ENCODE measurements at regions not wholly inside any gene's neighbourhood (a gene's known extent, or its start where the extent isn't known, plus 50 kb on each side); places are given as distances from the start of the nearest gene placed in this dataset.

DNA sequence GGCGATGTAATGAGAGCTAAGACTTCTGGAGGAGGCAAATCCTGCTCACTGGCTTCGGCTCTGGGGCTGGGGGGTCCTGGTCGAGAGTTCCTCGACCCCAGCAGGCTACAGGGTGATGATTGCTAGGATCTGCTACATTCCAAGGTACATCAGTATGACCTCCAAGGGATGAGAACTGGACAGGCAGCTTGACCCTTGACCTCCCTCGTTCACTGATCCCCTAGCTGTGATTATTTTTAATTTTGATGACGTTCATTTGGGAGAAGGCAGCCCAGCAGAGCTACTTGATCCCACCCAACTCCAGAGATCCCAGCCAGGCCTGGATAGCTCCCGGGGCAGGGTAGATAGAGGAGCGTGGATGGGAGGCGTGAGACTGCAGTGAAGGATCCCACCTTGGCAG, 242.3 kb downstream of the MAF start:
- Histone ChIP-seq H3K27me3 (ENCODE audit: control insufficient read depth, insufficient read depth, low read length) (no peaks in the 10 kb centered on the region), H3K36me3 (ENCODE audit: control insufficient read depth, insufficient read depth, low read length) (no peaks in the 10 kb centered on the region), H3K27ac (no peak overlapping the region), H3K79me2 (no peaks in the 10 kb centered on the region), H2AFZ (no peak overlapping the region), H3K4me3 (ENCODE audit: low read depth, low read length) (no peak overlapping the region), H3K9me3 (ENCODE audit: control insufficient read depth, low read length) (no peaks in the 10 kb centered on the region), H3K9ac (no peak overlapping the region), H3K4me1 (peaks cover 5% of the 10 kb centered on the region), H3K4me2 (ENCODE audit: low read length) (no peak overlapping the region)
- TF ChIP-seq, protein P1, sequence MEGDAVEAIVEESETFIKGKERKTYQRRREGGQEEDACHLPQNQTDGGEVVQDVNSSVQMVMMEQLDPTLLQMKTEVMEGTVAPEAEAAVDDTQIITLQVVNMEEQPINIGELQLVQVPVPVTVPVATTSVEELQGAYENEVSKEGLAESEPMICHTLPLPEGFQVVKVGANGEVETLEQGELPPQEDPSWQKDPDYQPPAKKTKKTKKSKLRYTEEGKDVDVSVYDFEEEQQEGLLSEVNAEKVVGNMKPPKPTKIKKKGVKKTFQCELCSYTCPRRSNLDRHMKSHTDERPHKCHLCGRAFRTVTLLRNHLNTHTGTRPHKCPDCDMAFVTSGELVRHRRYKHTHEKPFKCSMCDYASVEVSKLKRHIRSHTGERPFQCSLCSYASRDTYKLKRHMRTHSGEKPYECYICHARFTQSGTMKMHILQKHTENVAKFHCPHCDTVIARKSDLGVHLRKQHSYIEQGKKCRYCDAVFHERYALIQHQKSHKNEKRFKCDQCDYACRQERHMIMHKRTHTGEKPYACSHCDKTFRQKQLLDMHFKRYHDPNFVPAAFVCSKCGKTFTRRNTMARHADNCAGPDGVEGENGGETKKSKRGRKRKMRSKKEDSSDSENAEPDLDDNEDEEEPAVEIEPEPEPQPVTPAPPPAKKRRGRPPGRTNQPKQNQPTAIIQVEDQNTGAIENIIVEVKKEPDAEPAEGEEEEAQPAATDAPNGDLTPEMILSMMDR (IDR thresholded peaks at IDR 0.05): no peak

DNA sequence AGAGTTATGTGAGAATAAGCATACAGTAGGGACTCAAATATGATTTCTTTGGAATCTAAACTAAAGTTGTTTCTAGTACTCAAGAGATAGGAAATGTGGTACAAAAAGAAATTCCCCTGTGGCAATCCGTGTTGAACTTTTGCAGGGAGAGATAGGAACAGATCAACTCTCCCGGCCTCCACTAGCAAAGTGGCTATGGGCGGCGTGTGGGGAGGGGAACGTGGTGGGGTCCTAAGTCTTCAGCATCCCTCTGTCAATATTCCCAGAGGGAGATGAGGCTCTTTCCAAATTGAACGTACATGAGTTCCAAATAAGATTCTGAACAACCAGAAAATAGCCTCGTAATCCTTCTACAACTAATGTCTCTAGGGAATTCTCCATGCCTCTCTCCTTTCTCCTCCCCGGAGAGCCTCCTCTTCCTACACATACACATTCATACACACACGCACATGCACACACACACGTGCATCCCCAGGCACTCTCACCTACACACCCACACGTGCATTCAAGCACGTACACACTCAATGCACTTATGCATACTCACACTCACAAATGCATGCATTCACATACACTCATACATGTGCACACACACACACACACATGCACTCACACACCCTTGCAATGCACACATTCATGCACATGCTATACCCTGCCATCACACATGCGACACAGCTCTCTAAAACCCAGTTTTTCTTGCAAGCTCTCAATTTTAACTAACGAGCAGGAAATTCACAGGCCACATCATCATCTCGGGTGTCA, 244.8 kb downstream of the MAF start:
- TF ChIP-seq, protein P1 (IDR thresholded peaks at IDR 0.05): no peak
- Histone ChIP-seq H3K4me1 (peaks cover 5% of the 10 kb centered on the region), H3K27ac (no peak overlapping the region), H3K4me3 (ENCODE audit: low read depth, low read length) (no peak overlapping the region), H3K79me2 (no peaks in the 10 kb centered on the region), H2AFZ (no peak overlapping the region), H3K9ac (no peak overlapping the region), H3K4me2 (ENCODE audit: low read length) (no peak overlapping the region), H3K36me3 (ENCODE audit: control insufficient read depth, insufficient read depth, low read length) (no peaks in the 10 kb centered on the region), H3K27me3 (ENCODE audit: control insufficient read depth, insufficient read depth, low read length) (no peaks in the 10 kb centered on the region), H3K9me3 (ENCODE audit: control insufficient read depth, low read length) (no peaks in the 10 kb centered on the region)

DNA sequence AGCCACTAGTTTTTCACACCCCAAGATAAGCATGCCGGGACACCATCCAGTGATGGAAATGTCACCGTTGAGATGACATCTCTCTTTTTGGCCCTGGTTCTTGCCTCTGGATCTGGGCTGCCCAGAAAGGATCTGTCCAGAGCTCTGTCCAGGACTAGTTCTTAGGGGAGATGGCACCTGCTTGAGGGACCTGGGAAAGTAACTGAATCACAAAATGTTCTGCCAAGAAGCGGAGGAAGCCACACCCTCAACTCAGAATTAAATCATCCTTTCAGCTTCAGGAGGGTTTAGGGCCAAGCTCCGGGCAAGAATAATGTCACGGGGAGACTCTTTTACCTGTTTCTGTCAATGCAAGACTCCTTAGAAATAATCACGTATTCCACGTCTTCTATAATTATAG, 248.6 kb downstream of the MAF start:
- Histone ChIP-seq H3K4me3 (ENCODE audit: low read depth, low read length) (no peak overlapping the region), H3K79me2 (no peaks in the 10 kb centered on the region), H2AFZ (no peak overlapping the region), H3K27ac (no peak overlapping the region), H3K27me3 (ENCODE audit: control insufficient read depth, insufficient read depth, low read length) (no peaks in the 10 kb centered on the region), H3K9me3 (ENCODE audit: control insufficient read depth, low read length) (no peaks in the 10 kb centered on the region), H3K9ac (no peak overlapping the region), H3K36me3 (ENCODE audit: control insufficient read depth, insufficient read depth, low read length) (no peaks in the 10 kb centered on the region), H3K4me2 (ENCODE audit: low read length) (no peak overlapping the region), H3K4me1 (no peaks in the 10 kb centered on the region)
- TF ChIP-seq, protein P1 (IDR thresholded peaks at IDR 0.05): no peak

DNA sequence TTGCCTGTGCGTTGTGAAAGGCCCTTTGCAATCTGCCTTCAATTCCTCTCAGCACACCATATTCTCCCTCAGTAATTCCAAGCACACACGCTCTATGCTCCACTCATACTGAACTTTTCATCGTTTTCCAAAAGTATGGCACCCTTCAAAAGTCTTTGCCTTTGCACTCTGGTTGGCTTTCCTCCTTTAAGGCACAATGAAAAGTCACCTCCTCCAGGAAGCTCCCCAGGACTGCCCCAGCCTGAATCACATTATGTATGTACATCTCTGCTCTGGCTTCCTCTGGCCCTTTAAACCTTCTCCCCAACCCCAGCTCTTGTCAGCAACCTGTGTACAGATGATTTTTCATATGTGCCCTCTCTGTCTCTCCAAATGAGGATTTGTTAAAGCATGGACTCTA, 250.7 kb downstream of the MAF start:
- no peak overlapping the region for H3K27ac ChIP-seq
- H2AFZ ChIP-seq: no peak overlapping the region
- TF ChIP-seq, protein P1 (IDR thresholded peaks at IDR 0.05): no peak
- no peaks in the 10 kb centered on the region for H3K27me3 ChIP-seq (ENCODE audit: control insufficient read depth, insufficient read depth, low read length)
- H3K4me3 ChIP-seq (ENCODE audit: low read depth, low read length): no peak overlapping the region
- no peaks in the 10 kb centered on the region for H3K36me3 ChIP-seq (ENCODE audit: control insufficient read depth, insufficient read depth, low read length)
- no peaks in the 10 kb centered on the region for H3K79me2 ChIP-seq
- no peaks in the 10 kb centered on the region for H3K9me3 ChIP-seq (ENCODE audit: control insufficient read depth, low read length)
- H3K4me2 ChIP-seq (ENCODE audit: low read length): no peak overlapping the region
- no peaks in the 10 kb centered on the region for H3K4me1 ChIP-seq
- H3K9ac ChIP-seq: no peak overlapping the region
